DND-41 (cell line): ENCODE measurements at regions not wholly inside any gene's neighbourhood (a gene's known extent, or its start where the extent isn't known, plus 50 kb on each side); places are given as distances from the start of the nearest gene placed in this dataset.

Experiments
- EZH2 ChIP-seq: IDR thresholded peaks from 3 replicates; pipeline ENCODE4 v1.6.1; 2012; ENCODE audit warnings: borderline replicate concordance, low read depth, mild to moderate bottlenecking, moderate library complexity, low read length, inconsistent platforms; ENCODE audit not compliant: severe bottlenecking
- TF ChIP-seq, protein P1 (sequence below): IDR thresholded peaks from 2 replicates; pipeline ENCODE4 v1.5.1; 2012; ENCODE audit warnings: borderline replicate concordance, low read length, moderate library complexity, mild to moderate bottlenecking; ENCODE audit not compliant: poor library complexity, severe bottlenecking; ENCODE audit errors: extremely low read depth

DNA sequence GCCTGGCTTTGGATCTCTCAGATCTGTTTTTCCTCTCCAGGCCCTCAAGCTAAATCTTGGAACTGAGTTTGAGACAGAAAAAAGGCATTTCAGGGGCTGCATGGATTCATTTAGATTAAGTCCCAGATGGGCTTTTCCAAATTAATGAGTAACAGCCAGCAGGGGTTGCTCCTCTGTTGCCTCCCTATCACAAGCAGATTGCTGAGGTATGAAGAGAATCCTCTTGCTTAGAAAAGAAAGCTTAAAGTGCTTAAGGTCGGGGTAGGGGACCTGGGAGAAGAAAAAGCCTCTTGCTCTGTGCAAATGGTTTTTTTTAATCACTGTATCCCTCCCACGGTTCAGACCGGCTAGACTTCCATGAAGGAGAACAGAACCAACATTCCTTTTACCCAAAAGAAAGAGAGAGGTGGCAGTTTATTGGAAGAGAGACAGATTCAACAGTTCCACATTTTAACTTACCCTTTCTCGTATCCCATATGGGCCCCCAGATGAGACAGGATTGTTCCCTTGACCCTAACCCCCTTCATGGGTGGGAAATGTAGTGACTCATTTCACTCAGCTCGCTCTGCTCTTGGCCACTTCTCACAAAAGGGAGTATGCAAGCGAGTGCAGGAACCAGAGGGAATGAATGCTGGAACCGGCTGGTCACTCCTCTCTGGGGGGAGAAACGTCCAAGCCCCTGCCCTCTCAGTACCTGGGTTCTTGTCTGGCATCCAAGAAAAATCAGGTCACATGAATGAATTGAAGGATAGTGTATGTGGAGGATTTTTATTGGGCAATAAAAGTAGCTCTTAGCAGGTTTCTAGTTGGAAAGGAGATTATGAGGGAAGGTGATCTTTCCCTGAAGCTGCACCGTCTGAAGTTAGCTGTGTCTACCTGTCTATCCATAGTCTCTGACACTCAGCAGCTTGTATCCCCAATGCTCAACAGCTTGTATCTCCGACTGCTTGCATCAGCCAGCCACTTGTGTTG lies 745.2 kb downstream of the SI start:
- TF ChIP-seq, protein P1, sequence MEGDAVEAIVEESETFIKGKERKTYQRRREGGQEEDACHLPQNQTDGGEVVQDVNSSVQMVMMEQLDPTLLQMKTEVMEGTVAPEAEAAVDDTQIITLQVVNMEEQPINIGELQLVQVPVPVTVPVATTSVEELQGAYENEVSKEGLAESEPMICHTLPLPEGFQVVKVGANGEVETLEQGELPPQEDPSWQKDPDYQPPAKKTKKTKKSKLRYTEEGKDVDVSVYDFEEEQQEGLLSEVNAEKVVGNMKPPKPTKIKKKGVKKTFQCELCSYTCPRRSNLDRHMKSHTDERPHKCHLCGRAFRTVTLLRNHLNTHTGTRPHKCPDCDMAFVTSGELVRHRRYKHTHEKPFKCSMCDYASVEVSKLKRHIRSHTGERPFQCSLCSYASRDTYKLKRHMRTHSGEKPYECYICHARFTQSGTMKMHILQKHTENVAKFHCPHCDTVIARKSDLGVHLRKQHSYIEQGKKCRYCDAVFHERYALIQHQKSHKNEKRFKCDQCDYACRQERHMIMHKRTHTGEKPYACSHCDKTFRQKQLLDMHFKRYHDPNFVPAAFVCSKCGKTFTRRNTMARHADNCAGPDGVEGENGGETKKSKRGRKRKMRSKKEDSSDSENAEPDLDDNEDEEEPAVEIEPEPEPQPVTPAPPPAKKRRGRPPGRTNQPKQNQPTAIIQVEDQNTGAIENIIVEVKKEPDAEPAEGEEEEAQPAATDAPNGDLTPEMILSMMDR: no peak
- no peak for TF ChIP-seq EZH2
